ENCODE measurements at regions not wholly inside any gene's neighbourhood (a gene's known extent, or its start where the extent isn't known, plus 50 kb on each side); places are given as distances from the start of the nearest gene placed in this dataset.

DNA sequence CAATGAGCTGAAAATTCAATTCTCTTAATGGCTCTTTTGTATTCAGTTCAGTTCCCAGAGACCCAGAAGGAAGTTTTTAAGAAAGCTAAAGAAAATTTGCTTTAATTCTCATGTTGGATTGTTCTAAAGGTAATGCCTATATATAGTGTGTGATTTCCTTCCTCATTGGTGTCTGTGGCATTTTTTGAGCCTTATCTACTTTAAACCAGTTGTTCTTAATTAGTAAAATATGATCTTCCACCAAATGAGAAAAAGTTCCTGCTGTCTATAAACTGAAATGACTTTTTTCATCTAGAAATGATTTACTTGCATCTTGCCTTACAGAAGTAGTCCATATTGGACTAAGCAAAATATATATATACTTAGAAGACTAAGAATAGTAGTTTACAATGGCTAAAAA is 622.1 kb upstream of the KIRREL3 start:
- no peaks in the 10 kb centered on the region for H3F3A ChIP-seq (replicated peaks; ENCODE audit: low read depth)
- no peak overlapping the region for H3K4me3 Mint-ChIP-seq
- no peaks in the 10 kb centered on the region for H3K4me1 ChIP-seq (ENCODE audit: insufficient read depth)
- no peaks in the 10 kb centered on the region for H3K36me3 ChIP-seq (ENCODE audit: insufficient read depth)
- H3K4me3 ChIP-seq: no peak overlapping the region
- H3K79me2 ChIP-seq (replicated peaks; ENCODE audit: insufficient read depth): no peaks in the 10 kb centered on the region
- ATAC-seq (no peak), DNase-seq (ENCODE audit: low spot score) (no peak)
- no peak overlapping the region for H2AFZ ChIP-seq
- peaks cover 5% of the 10 kb centered on the region for H3K4me1 Mint-ChIP-seq
- TF ChIP-seq, protein P1, sequence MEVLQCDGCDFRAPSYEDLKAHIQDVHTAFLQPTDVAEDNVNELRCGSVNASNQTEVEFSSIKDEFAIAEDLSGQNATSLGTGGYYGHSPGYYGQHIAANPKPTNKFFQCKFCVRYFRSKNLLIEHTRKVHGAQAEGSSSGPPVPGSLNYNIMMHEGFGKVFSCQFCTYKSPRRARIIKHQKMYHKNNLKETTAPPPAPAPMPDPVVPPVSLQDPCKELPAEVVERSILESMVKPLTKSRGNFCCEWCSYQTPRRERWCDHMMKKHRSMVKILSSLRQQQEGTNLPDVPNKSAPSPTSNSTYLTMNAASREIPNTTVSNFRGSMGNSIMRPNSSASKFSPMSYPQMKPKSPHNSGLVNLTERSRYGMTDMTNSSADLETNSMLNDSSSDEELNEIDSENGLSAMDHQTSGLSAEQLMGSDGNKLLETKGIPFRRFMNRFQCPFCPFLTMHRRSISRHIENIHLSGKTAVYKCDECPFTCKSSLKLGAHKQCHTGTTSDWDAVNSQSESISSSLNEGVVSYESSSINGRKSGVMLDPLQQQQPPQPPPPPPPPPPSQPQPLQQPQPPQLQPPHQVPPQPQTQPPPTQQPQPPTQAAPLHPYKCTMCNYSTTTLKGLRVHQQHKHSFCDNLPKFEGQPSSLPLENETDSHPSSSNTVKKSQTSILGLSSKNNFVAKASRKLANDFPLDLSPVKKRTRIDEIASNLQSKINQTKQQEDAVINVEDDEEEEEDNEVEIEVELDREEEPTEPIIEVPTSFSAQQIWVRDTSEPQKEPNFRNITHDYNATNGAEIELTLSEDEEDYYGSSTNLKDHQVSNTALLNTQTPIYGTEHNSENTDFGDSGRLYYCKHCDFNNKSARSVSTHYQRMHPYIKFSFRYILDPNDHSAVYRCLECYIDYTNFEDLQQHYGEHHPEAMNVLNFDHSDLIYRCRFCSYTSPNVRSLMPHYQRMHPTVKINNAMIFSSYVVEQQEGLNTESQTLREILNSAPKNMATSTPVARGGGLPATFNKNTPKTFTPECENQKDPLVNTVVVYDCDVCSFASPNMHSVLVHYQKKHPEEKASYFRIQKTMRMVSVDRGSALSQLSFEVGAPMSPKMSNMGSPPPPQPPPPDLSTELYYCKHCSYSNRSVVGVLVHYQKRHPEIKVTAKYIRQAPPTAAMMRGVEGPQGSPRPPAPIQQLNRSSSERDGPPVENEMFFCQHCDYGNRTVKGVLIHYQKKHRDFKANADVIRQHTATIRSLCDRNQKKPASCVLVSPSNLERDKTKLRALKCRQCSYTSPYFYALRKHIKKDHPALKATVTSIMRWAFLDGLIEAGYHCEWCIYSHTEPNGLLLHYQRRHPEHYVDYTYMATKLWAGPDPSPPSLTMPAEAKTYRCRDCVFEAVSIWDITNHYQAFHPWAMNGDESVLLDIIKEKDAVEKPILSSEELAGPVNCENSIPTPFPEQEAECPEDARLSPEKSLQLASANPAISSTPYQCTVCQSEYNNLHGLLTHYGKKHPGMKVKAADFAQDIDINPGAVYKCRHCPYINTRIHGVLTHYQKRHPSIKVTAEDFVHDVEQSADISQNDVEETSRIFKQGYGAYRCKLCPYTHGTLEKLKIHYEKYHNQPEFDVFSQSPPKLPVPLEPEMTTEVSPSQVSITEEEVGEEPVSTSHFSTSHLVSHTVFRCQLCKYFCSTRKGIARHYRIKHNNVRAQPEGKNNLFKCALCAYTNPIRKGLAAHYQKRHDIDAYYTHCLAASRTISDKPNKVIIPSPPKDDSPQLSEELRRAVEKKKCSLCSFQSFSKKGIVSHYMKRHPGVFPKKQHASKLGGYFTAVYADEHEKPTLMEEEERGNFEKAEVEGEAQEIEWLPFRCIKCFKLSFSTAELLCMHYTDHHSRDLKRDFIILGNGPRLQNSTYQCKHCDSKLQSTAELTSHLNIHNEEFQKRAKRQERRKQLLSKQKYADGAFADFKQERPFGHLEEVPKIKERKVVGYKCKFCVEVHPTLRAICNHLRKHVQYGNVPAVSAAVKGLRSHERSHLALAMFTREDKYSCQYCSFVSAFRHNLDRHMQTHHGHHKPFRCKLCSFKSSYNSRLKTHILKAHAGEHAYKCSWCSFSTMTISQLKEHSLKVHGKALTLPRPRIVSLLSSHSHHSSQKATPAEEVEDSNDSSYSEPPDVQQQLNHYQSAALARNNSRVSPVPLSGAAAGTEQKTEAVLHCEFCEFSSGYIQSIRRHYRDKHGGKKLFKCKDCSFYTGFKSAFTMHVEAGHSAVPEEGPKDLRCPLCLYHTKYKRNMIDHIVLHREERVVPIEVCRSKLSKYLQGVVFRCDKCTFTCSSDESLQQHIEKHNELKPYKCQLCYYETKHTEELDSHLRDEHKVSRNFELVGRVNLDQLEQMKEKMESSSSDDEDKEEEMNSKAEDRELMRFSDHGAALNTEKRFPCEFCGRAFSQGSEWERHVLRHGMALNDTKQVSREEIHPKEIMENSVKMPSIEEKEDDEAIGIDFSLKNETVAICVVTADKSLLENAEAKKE (CRISPR knock-in tag; IDR thresholded peaks at IDR 0.05): no peak
- TF ChIP-seq CREB1 (CRISPR knock-in tag; IDR thresholded peaks at IDR 0.05; ENCODE audit: low read depth): no peak
- TF ChIP-seq JUNB (IDR thresholded peaks at IDR 0.05; ENCODE audit: unreplicated experiment): no peak
- TF ChIP-seq, protein P2, sequence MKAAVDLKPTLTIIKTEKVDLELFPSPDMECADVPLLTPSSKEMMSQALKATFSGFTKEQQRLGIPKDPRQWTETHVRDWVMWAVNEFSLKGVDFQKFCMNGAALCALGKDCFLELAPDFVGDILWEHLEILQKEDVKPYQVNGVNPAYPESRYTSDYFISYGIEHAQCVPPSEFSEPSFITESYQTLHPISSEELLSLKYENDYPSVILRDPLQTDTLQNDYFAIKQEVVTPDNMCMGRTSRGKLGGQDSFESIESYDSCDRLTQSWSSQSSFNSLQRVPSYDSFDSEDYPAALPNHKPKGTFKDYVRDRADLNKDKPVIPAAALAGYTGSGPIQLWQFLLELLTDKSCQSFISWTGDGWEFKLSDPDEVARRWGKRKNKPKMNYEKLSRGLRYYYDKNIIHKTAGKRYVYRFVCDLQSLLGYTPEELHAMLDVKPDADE (IDR thresholded peaks at IDR 0.05): no peak
- no peak for TF ChIP-seq STAT1 (IDR thresholded peaks at IDR 0.05; ENCODE audit: unreplicated experiment)
- H3K9me2 ChIP-seq (ENCODE audit: insufficient read depth): 0 out of 2 replicates have a peak, but pooled peaks cover 3% of the 10 kb centered on the region
- H3K27ac Mint-ChIP-seq: no peak overlapping the region
- H3K4me2 ChIP-seq: no peak overlapping the region
- peaks cover 3% of the 10 kb centered on the region for H3K27me3 Mint-ChIP-seq (ENCODE audit: insufficient read depth, low read depth, poor library complexity)
- H3K9me3 Mint-ChIP-seq: no peaks in the 10 kb centered on the region
- H3K27ac ChIP-seq (ENCODE audit: low read depth): no peak overlapping the region
- no peaks in the 10 kb centered on the region for H4K20me1 ChIP-seq (replicated peaks; ENCODE audit: insufficient read depth)
- no peaks in the 10 kb centered on the region for H3K27me3 ChIP-seq (ENCODE audit: insufficient read depth)
- H3K36me3 Mint-ChIP-seq (ENCODE audit: low read depth): no peaks in the 10 kb centered on the region; the same call in 2 of the 3 replicates

DNA sequence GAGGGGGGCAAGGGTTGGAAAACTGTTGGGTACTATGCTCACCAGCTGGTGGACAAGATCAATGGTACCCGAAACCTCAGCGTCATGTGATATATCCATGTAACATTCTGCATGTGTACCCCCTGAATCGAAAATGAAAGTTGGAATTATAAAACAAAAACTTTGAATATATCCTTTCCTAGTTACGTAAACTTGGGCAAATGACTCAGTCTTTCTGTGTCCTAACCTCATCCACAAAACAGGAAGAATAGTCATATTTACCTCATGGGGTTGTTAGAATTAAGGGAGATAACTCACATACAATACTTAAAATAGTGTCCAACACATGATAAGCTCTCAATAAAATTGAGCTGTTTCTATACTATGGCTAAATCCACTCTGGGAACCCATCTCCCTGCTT is 620.1 kb upstream of the KIRREL3 start:
- ATAC-seq: no peak
- no peak for DNase-seq (ENCODE audit: low spot score)
- H3K9me3 Mint-ChIP-seq: no peaks in the 10 kb centered on the region
- TF ChIP-seq, protein P1 (CRISPR knock-in tag; IDR thresholded peaks at IDR 0.05): no peak
- no peak for TF ChIP-seq NANOG (IDR thresholded peaks at IDR 0.05; ENCODE audit: borderline replicate concordance)

More for the DNA sequence above, 620.1 kb upstream of the KIRREL3 start:
- Mint-ChIP-seq H3K4me3 (no peak overlapping the region), H3K27ac (no peak overlapping the region), H3K27me3 (ENCODE audit: insufficient read depth, low read depth, poor library complexity) (peaks cover 2% of the 10 kb centered on the region), H3K4me1 (no peaks in the 10 kb centered on the region; the same call in 2 of the 3 replicates), H3K36me3 (ENCODE audit: low read depth) (no peaks in the 10 kb centered on the region; the same call in 2 of the 3 replicates)
- no peaks in the 10 kb centered on the region for H3K36me3 ChIP-seq (ENCODE audit: insufficient read depth)
- H3K79me2 ChIP-seq (replicated peaks; ENCODE audit: insufficient read depth): no peaks in the 10 kb centered on the region
- no peak overlapping the region for H2AFZ ChIP-seq
- H3K4me1 ChIP-seq (ENCODE audit: insufficient read depth): no peaks in the 10 kb centered on the region
- H3K4me2 ChIP-seq: no peak overlapping the region
- no peaks in the 10 kb centered on the region for H4K20me1 ChIP-seq (replicated peaks; ENCODE audit: insufficient read depth)
- H3K27ac ChIP-seq (ENCODE audit: low read depth): no peak overlapping the region
- 0 out of 2 replicates have a peak, but pooled peaks cover 3% of the 10 kb centered on the region for H3K9me2 ChIP-seq (ENCODE audit: insufficient read depth)
- H3K27me3 ChIP-seq (ENCODE audit: insufficient read depth): no peaks in the 10 kb centered on the region
- no peak overlapping the region for H3K4me3 ChIP-seq
- no peaks in the 10 kb centered on the region for H3F3A ChIP-seq (replicated peaks; ENCODE audit: low read depth)

Measured in GM23338 (cell line).